Brain microvascular endothelial cell (primary cell): ENCODE measurements at regions not wholly inside any gene's neighbourhood (a gene's known extent, or its start where the extent isn't known, plus 50 kb on each side); places are given as distances from the start of the nearest gene placed in this dataset.
A peak's percentile ranks its signal among the peaks of the same experiment; 100 is the strongest.

Experiments
- DNase-seq: peaks from one replicate; pipeline ENCODE4 v3.0.0-alpha.2; 2020
- H3K27ac ChIP-seq: fragments of 250-450 bp; sonication (Bioruptor Pico); 2 replicates; pipeline ENCODE4 v1.5.1; 2020; ENCODE audit warnings: mild to moderate bottlenecking, moderate library complexity
- H3K27me3 ChIP-seq: fragments of 250-450 bp; sonication (Bioruptor Pico); replicated peaks from 2 replicates; pipeline ENCODE4 v1.5.1; 2020; ENCODE audit warnings: mild to moderate bottlenecking
- H3K36me3 ChIP-seq: fragments of 250-450 bp; sonication (Bioruptor Pico); replicated peaks from 2 replicates; pipeline ENCODE4 v1.5.1; 2020; ENCODE audit warnings: mild to moderate bottlenecking
- H3K4me3 ChIP-seq: 2 replicates; pipeline ENCODE4 v1.5.1; 2011; ENCODE audit warnings: low read depth, mild to moderate bottlenecking, control low read depth, low read length, moderate library complexity
- CTCF ChIP-seq: IDR thresholded peaks from 2 replicates; pipeline ENCODE4 v1.5.1; 2011; ENCODE audit warnings: low read depth, mild to moderate bottlenecking, moderate library complexity, low read length, control low read depth, inconsistent platforms; ENCODE audit errors: missing control alignments
- in situ Hi-C: cut with HindIII; loops from 2 replicates; pipeline ENCODE4 v1.10.0; 2017; ENCODE audit warnings: low sequenced_read_pairs, low pct_ligation_motif_present

- DNase-seq = no peak
- in situ Hi-C loops = no loop called here
- peak; percentile 23 for TF ChIP-seq CTCF
These were observed 92.3 kb downstream of the BLID start for GRCh38 chr11:122023614-122024250.

GRCh38 chr11:122022646-122023045 lies 93.4 kb downstream of the BLID start:
- Histone ChIP-seq H3K27me3 (no peaks in the 10 kb centered on the region), H3K27ac (no peak overlapping the region), H3K36me3 (no peaks in the 10 kb centered on the region), H3K4me3 (no peak overlapping the region)
- DNase-seq = no peak
- no peak for TF ChIP-seq CTCF
- in situ Hi-C loops = no loop called here

More at GRCh38 chr11:122023614-122024250, 92.3 kb downstream of the BLID start:
- Histone ChIP-seq H3K27ac (no peak overlapping the region), H3K36me3 (no peaks in the 10 kb centered on the region), H3K4me3 (no peak overlapping the region), H3K27me3 (no peaks in the 10 kb centered on the region)

- in situ Hi-C loops = no loop called here
- no peaks in the 10 kb centered on the region for H3K27me3 ChIP-seq
- peak; percentile 32 for DNase-seq
- peak; percentile 72 for TF ChIP-seq CTCF
- no peak overlapping the region for H3K4me3 ChIP-seq
- H3K36me3 ChIP-seq = no peaks in the 10 kb centered on the region
- H3K27ac ChIP-seq = no peak overlapping the region
These were observed 95.1 kb downstream of the BLID start for GRCh38 chr11:122020902-122021301.

GRCh38 chr11:122019908-122020694 lies 95.9 kb downstream of the BLID start:
- Histone ChIP-seq H3K4me3 (no peak overlapping the region), H3K36me3 (no peaks in the 10 kb centered on the region), H3K27me3 (no peaks in the 10 kb centered on the region), H3K27ac (no peak overlapping the region)
- no peak for DNase-seq
- in situ Hi-C loops = no loop called here
- TF ChIP-seq CTCF = no peak

GRCh38 chr11:122007601-122008071 lies 108.4 kb downstream of the BLID start:
- no peak for DNase-seq
- Histone ChIP-seq H3K4me3 (no peak overlapping the region), H3K36me3 (no peaks in the 10 kb centered on the region), H3K27ac (no peak overlapping the region), H3K27me3 (no peaks in the 10 kb centered on the region)
- TF ChIP-seq CTCF = no peak
- in situ Hi-C loops = no loop called here
